SW 1271 (cell line): ENCODE measurements at regions not wholly inside any gene's neighbourhood (a gene's known extent, or its start where the extent isn't known, plus 50 kb on each side); places are given as distances from the start of the nearest gene placed in this dataset.

ENCODE experiments used
- DNase-seq, 2 experiments: peaks; one replicate each; lab custom pipeline; 2025; lab: John Stamatoyannopoulos, UW

- DNase-seq, result no peak
Observed at GRCh38 chr14:41404126-41404525, 202.6 kb upstream of the LRFN5 start.

GRCh38 chr14:41403360-41403759 lies 203.3 kb upstream of the LRFN5 start:
- DNase-seq, result no peak

- DNase-seq, result no peak
Observed at GRCh38 chr14:41397926-41398325, 208.8 kb upstream of the LRFN5 start.

- DNase-seq, result no peak
Observed at GRCh38 chr14:41393512-41393911, 213.2 kb upstream of the LRFN5 start.

GRCh38 chr14:41392226-41392625 lies 214.4 kb upstream of the LRFN5 start:
- DNase-seq, result no peak

GRCh38 chr14:41389355-41389754 lies 217.3 kb upstream of the LRFN5 start:
- DNase-seq, result no peak

- no peak for DNase-seq
Observed at GRCh38 chr14:41385797-41386196, 220.9 kb upstream of the LRFN5 start.

GRCh38 chr14:41380017-41380416 lies 226.7 kb upstream of the LRFN5 start:
- no peak for DNase-seq

- DNase-seq, result no peak
Observed at GRCh38 chr14:41378526-41378925, 228.2 kb upstream of the LRFN5 start.

- no peak for DNase-seq
Observed at GRCh38 chr14:41377932-41378331, 228.7 kb upstream of the LRFN5 start.

- DNase-seq, result no peak
Observed at GRCh38 chr14:41374092-41374491, 232.6 kb upstream of the LRFN5 start.

- DNase-seq, result no peak
Observed at GRCh38 chr14:41362139-41362538, 244.5 kb upstream of the LRFN5 start.

- DNase-seq, result no peak
Observed at GRCh38 chr14:41360126-41360525, 246.6 kb upstream of the LRFN5 start.

- DNase-seq, result no peak
Observed at GRCh38 chr14:41355866-41356265, 250.8 kb upstream of the LRFN5 start.

- DNase-seq, result no peak
Observed at GRCh38 chr14:41350476-41350875, 256.2 kb upstream of the LRFN5 start.

GRCh38 chr14:41349289-41349910 lies 257.3 kb upstream of the LRFN5 start:
- no peak for DNase-seq

- no peak for DNase-seq
Observed at GRCh38 chr14:41343857-41344256, 262.8 kb upstream of the LRFN5 start.

- no peak for DNase-seq
Observed at GRCh38 chr14:41313196-41313595, 293.5 kb upstream of the LRFN5 start.

GRCh38 chr14:41303506-41303905 lies 303.2 kb upstream of the LRFN5 start:
- no peak for DNase-seq

GRCh38 chr14:41302776-41303175 lies 303.9 kb upstream of the LRFN5 start:
- DNase-seq, result no peak

GRCh38 chr14:41299924-41300323 lies 306.8 kb upstream of the LRFN5 start:
- DNase-seq, result no peak

- DNase-seq, result no peak
Observed at GRCh38 chr14:41298328-41298690, 308.4 kb upstream of the LRFN5 start.

- DNase-seq, result no peak
Observed at GRCh38 chr14:41297576-41298327, 308.9 kb upstream of the LRFN5 start.

- DNase-seq, result no peak
Observed at GRCh38 chr14:41295734-41296133, 310.9 kb upstream of the LRFN5 start.
